GM23338 (cell line): ENCODE measurements at regions not wholly inside any gene's neighbourhood (a gene's known extent, or its start where the extent isn't known, plus 50 kb on each side); places are given as distances from the start of the nearest gene placed in this dataset.

ENCODE experiments used
- CTCF ChIP-seq, 2 experiments: fragments of 200-600 bp in 1 of 2; sonication (generic) in 1 of 2; conservative IDR thresholded peaks; 2 replicates each; pipeline versions ENCODE4 v1.5.1 to v1.6.1; 2016 to 2017; ENCODE audit warnings: antibody characterized with exemption in 2 of 2, low read depth in 2 of 2, mild to moderate bottlenecking in 2 of 2, moderate library complexity in 1 of 2
- ETS1 ChIP-seq: IDR thresholded peaks from 2 replicates; pipeline ENCODE4 v1.6.1; 2016; ENCODE audit warnings: antibody characterized with exemption
- EZH2 ChIP-seq: fragments of 200-600 bp; sonication (generic); IDR thresholded peaks from one replicate; pipeline ENCODE4 v1.8.0; 2017; ENCODE audit warnings: antibody characterized with exemption, mild to moderate bottlenecking, low read depth; ENCODE audit not compliant: unreplicated experiment
- EZH2phosphoT487 ChIP-seq: fragments of 200-600 bp; sonication (generic); IDR thresholded peaks from one replicate; pipeline ENCODE4 v1.8.1; 2018; ENCODE audit warnings: antibody characterized with exemption; ENCODE audit not compliant: unreplicated experiment
- JUNB ChIP-seq: IDR thresholded peaks from one replicate; pipeline ENCODE4 v1.6.1; 2016; ENCODE audit warnings: antibody characterized with exemption; ENCODE audit not compliant: unreplicated experiment
- NANOG ChIP-seq: IDR thresholded peaks from 2 replicates; pipeline ENCODE4 v1.6.1; 2016; ENCODE audit warnings: antibody characterized with exemption, borderline replicate concordance
- POLR2AphosphoS5 ChIP-seq: IDR thresholded peaks from 2 replicates; pipeline ENCODE4 v1.6.1; 2016; ENCODE audit warnings: antibody characterized with exemption, low read depth
- REST ChIP-seq: IDR thresholded peaks from one replicate; pipeline ENCODE4 v1.6.1; 2018; ENCODE audit warnings: antibody characterized with exemption; ENCODE audit not compliant: unreplicated experiment

GRCh38 chr11:82673631-82674030 lies 60.0 kb downstream of the FAM181B start:
- no peak for TF ChIP-seq EZH2
- TF ChIP-seq CTCF (conservative IDR thresholded peaks at IDR 0.05; ENCODE audit: low read depth in 2 of 2): no peak
- no peak for TF ChIP-seq EZH2phosphoT487
- no peak for TF ChIP-seq REST
- TF ChIP-seq POLR2AphosphoS5: no peak
- TF ChIP-seq JUNB: no peak
- TF ChIP-seq NANOG: no peak
- no peak for TF ChIP-seq ETS1
